ENCODE measurements at regions not wholly inside any gene's neighbourhood (a gene's known extent, or its start where the extent isn't known, plus 50 kb on each side); places are given as distances from the start of the nearest gene placed in this dataset.

DNA sequence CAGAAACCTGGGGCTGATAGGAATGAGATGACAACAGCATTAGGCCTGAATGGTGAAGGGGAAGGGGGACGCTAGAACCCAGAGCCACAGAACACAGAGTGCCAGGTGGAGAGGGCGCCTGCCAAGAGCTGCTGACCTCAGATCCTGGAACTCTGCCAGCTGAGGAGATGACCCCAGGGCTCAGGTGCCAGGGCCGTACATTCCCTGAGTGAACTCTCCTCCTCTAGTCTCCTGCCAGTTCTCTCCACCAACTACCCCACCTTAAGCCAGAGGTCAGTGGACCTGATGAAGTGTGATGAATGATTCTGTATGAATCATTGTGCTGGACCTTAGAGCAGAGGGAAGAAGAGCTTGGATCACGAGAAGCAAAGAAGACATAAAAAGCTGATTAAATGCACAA, 1582.2 kb upstream of the ACVR2A start:
- no peaks in the 10 kb centered on the region for H3K36me3 ChIP-seq (ENCODE audit: control insufficient read depth in 4 of 4, insufficient read depth in 4 of 4, low read length in 3 of 4)
- H3K4me3 ChIP-seq (ENCODE audit: control insufficient read depth in 1 of 7, extremely low read depth in 1 of 7, insufficient read depth in 4 of 7, low read depth in 2 of 7, low read length in 6 of 7), result no peak overlapping the region
- POLR2A ChIA-PET, result no interaction called here
- DNase-seq, result no peak
- 92% methylated on average over 2 of the region's 4 CpGs for WGBS (ENCODE audit: insufficient coverage)
- H3K9me3 ChIP-seq (ENCODE audit: control extremely low read depth in 1 of 5, control insufficient read depth in 4 of 5, insufficient read depth in 2 of 5, low read depth in 1 of 5, low read length in 4 of 5), result no peaks in the 10 kb centered on the region
- H3K27me3 ChIP-seq (replicated peaks in 2 of 5; ENCODE audit: control insufficient read depth in 4 of 5, insufficient read depth in 5 of 5, low read length in 4 of 5), result no peaks in the 10 kb centered on the region
- no peaks in the 10 kb centered on the region for H3K4me1 ChIP-seq (ENCODE audit: control extremely low read depth in 1 of 4, control insufficient read depth in 4 of 4, insufficient read depth in 4 of 4, low read length in 3 of 4)
- H3K27ac ChIP-seq (ENCODE audit: insufficient read depth in 1 of 2, low read depth in 1 of 2, low read length in 2 of 2, poor library complexity in 1 of 2, severe bottlenecking in 2 of 2), result no peak overlapping the region
- CTCF ChIA-PET, result no interaction called here

DNA sequence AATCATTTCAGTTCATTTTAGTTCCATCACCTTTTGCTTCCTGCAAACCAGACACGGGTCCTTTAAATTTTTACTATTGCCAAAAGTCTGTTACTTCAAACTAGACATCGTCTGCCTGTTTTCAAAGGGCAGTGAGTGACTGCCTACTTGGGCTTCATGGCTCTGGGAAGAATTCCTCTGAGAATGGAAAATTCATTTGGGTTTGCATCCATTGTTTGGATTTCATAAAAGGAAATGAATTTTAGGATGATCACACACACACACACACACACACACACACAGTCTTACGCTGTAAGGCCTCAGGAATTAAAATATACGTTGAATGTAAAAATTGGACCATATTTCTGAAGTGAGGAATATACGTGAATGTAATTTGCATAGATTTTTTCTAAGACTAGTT, 1584.3 kb upstream of the ACVR2A start:
- no peak for DNase-seq
- H3K27me3 ChIP-seq (replicated peaks in 2 of 5; ENCODE audit: control insufficient read depth in 4 of 5, insufficient read depth in 5 of 5, low read length in 4 of 5), result no peaks in the 10 kb centered on the region
- no peaks in the 10 kb centered on the region for H3K36me3 ChIP-seq (ENCODE audit: control insufficient read depth in 4 of 4, insufficient read depth in 4 of 4, low read length in 3 of 4)
- no peaks in the 10 kb centered on the region for H3K9me3 ChIP-seq (ENCODE audit: control extremely low read depth in 1 of 5, control insufficient read depth in 4 of 5, insufficient read depth in 2 of 5, low read depth in 1 of 5, low read length in 4 of 5)
- POLR2A ChIA-PET, result no interaction called here
- CTCF ChIA-PET, result no interaction called here
- H3K4me3 ChIP-seq (ENCODE audit: control insufficient read depth in 1 of 7, extremely low read depth in 1 of 7, insufficient read depth in 4 of 7, low read depth in 2 of 7, low read length in 6 of 7), result no peak overlapping the region
- no peak overlapping the region for H3K27ac ChIP-seq (ENCODE audit: insufficient read depth in 1 of 2, low read depth in 1 of 2, low read length in 2 of 2, poor library complexity in 1 of 2, severe bottlenecking in 2 of 2)
- H3K4me1 ChIP-seq (ENCODE audit: control extremely low read depth in 1 of 4, control insufficient read depth in 4 of 4, insufficient read depth in 4 of 4, low read length in 3 of 4), result no peaks in the 10 kb centered on the region
- no CpG with 5 or more reads among the region's 5 CpGs for WGBS (ENCODE audit: insufficient coverage)

DNA sequence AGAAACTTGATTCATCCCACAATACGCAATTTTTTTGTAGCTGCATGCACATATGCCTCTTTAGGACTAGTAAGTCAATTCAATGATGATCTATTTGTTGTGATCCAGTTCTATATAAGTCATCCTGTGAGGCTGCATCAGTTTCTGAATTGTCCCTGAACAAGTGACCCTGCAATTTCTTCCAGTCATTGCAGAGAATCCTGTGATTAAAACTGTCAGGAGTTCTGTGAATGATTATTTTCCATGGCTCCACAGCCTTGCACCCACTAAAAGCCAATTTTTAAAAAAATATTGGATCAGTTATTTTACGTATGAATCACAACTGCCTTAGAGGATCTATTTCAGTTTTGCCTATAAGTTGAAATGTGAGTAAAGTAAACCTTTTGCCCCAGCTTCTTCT, 1585.0 kb upstream of the ACVR2A start:
- POLR2A ChIA-PET, result no interaction called here
- no CpG with 5 or more reads among the region's 2 CpGs for WGBS (ENCODE audit: insufficient coverage)

DNA sequence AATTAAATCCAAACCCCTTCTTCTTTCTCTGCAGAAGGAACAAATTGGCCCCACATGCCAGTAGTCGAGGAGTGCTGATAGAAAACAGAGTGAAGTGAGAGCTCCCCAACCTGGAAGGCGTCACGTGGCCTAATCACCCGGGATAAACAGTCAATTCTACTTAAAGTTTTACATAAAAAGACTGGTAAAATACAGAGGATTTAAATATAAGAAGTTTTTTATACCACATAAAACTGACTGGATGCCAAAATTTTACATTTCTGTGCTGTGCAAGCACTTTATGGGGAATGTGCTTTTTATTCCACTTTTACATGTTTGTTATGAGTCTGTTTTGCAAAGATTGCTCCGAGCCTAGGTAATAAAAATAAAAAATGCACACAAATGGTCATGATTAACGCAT, 1586.8 kb upstream of the ACVR2A start:
- Histone ChIP-seq H3K27ac (ENCODE audit: insufficient read depth in 1 of 2, low read depth in 1 of 2, low read length in 2 of 2, poor library complexity in 1 of 2, severe bottlenecking in 2 of 2) (no peak overlapping the region), H3K36me3 (ENCODE audit: control insufficient read depth in 4 of 4, insufficient read depth in 4 of 4, low read length in 3 of 4) (no peaks in the 10 kb centered on the region), H3K4me1 (ENCODE audit: control extremely low read depth in 1 of 4, control insufficient read depth in 4 of 4, insufficient read depth in 4 of 4, low read length in 3 of 4) (no peaks in the 10 kb centered on the region), H3K9me3 (ENCODE audit: control extremely low read depth in 1 of 5, control insufficient read depth in 4 of 5, insufficient read depth in 2 of 5, low read depth in 1 of 5, low read length in 4 of 5) (no peaks in the 10 kb centered on the region), H3K4me3 (ENCODE audit: control insufficient read depth in 1 of 7, extremely low read depth in 1 of 7, insufficient read depth in 4 of 7, low read depth in 2 of 7, low read length in 6 of 7) (no peak overlapping the region), H3K27me3 (replicated peaks in 2 of 5; ENCODE audit: control insufficient read depth in 4 of 5, insufficient read depth in 5 of 5, low read length in 4 of 5) (no peaks in the 10 kb centered on the region)
- ChIA-PET POLR2A (no interaction called here), CTCF (no interaction called here)
- WGBS (ENCODE audit: insufficient coverage), result no CpG with 5 or more reads among the region's 6 CpGs
- DNase-seq, result no peak

More for the DNA sequence above, 1585.0 kb upstream of the ACVR2A start:
- no peaks in the 10 kb centered on the region for H3K27me3 ChIP-seq (replicated peaks in 2 of 5; ENCODE audit: control insufficient read depth in 4 of 5, insufficient read depth in 5 of 5, low read length in 4 of 5)
- no peaks in the 10 kb centered on the region for H3K9me3 ChIP-seq (ENCODE audit: control extremely low read depth in 1 of 5, control insufficient read depth in 4 of 5, insufficient read depth in 2 of 5, low read depth in 1 of 5, low read length in 4 of 5)
- no peak for DNase-seq
- no peaks in the 10 kb centered on the region for H3K4me1 ChIP-seq (ENCODE audit: control extremely low read depth in 1 of 4, control insufficient read depth in 4 of 4, insufficient read depth in 4 of 4, low read length in 3 of 4)
- H3K27ac ChIP-seq (ENCODE audit: insufficient read depth in 1 of 2, low read depth in 1 of 2, low read length in 2 of 2, poor library complexity in 1 of 2, severe bottlenecking in 2 of 2), result no peak overlapping the region
- H3K4me3 ChIP-seq (ENCODE audit: control insufficient read depth in 1 of 7, extremely low read depth in 1 of 7, insufficient read depth in 4 of 7, low read depth in 2 of 7, low read length in 6 of 7), result no peak overlapping the region
- CTCF ChIA-PET, result no interaction called here
- H3K36me3 ChIP-seq (ENCODE audit: control insufficient read depth in 4 of 4, insufficient read depth in 4 of 4, low read length in 3 of 4), result no peaks in the 10 kb centered on the region

DNA sequence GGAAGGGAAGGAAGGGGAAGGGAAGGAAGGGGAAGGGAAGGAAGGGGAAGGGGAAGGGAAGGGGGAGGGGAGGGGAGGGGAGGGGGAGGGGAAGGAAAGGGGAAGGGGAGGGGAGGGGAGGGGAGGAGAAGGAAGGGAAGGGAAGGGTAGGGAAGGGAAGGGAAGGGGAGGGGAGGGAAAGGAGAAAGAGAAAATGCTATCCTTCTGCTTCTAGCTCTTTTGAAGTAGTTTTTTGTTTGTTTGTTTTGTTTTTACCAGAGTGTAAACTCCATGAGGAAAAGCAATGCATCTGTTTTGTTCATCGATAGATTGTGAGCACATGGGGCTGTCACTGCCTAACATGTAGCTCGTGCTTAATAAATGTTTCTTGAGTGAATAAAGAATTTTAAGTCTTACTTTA, 1592.7 kb upstream of the ACVR2A start:
- no peak overlapping the region for H3K27ac ChIP-seq (ENCODE audit: insufficient read depth in 1 of 2, low read depth in 1 of 2, low read length in 2 of 2, poor library complexity in 1 of 2, severe bottlenecking in 2 of 2)
- 100% methylated on average over 1 of the region's 2 CpGs for WGBS (ENCODE audit: insufficient coverage)
- no peaks in the 10 kb centered on the region for H3K36me3 ChIP-seq (ENCODE audit: control insufficient read depth in 4 of 4, insufficient read depth in 4 of 4, low read length in 3 of 4)
- no peaks in the 10 kb centered on the region for H3K27me3 ChIP-seq (replicated peaks in 2 of 5; ENCODE audit: control insufficient read depth in 4 of 5, insufficient read depth in 5 of 5, low read length in 4 of 5)
- no peaks in the 10 kb centered on the region for H3K4me1 ChIP-seq (ENCODE audit: control extremely low read depth in 1 of 4, control insufficient read depth in 4 of 4, insufficient read depth in 4 of 4, low read length in 3 of 4)
- POLR2A ChIA-PET, result no interaction called here
- CTCF ChIA-PET, result no interaction called here
- no peak for DNase-seq
- H3K9me3 ChIP-seq (ENCODE audit: control extremely low read depth in 1 of 5, control insufficient read depth in 4 of 5, insufficient read depth in 2 of 5, low read depth in 1 of 5, low read length in 4 of 5), result no peaks in the 10 kb centered on the region
- no peak overlapping the region for H3K4me3 ChIP-seq (ENCODE audit: control insufficient read depth in 1 of 7, extremely low read depth in 1 of 7, insufficient read depth in 4 of 7, low read depth in 2 of 7, low read length in 6 of 7)

DNA sequence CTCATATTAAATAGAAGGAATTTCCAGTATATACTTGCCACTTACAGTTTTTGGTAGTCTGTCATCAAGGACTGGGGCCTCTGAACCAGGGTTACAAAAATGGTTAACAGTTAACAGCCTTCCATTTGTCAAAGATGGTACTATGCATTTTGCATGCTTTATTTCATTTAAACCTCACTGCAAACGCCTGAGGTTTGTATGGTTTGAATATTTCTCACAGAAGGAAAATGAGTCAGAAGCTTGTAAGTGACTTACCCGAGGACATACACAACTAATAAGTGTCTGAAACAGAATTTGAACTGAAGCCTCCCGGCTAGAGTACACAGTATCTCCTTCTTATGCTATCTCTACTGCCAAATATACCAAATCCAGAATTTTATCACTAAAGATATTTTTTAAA, 1593.5 kb upstream of the ACVR2A start:
- no peaks in the 10 kb centered on the region for H3K27me3 ChIP-seq (replicated peaks in 2 of 5; ENCODE audit: control insufficient read depth in 4 of 5, insufficient read depth in 5 of 5, low read length in 4 of 5)
- H3K36me3 ChIP-seq (ENCODE audit: control insufficient read depth in 4 of 4, insufficient read depth in 4 of 4, low read length in 3 of 4), result no peaks in the 10 kb centered on the region
- no peaks in the 10 kb centered on the region for H3K4me1 ChIP-seq (ENCODE audit: control extremely low read depth in 1 of 4, control insufficient read depth in 4 of 4, insufficient read depth in 4 of 4, low read length in 3 of 4)
- no CpG with 5 or more reads among the region's 3 CpGs for WGBS (ENCODE audit: insufficient coverage)
- H3K9me3 ChIP-seq (ENCODE audit: control extremely low read depth in 1 of 5, control insufficient read depth in 4 of 5, insufficient read depth in 2 of 5, low read depth in 1 of 5, low read length in 4 of 5), result no peaks in the 10 kb centered on the region
- POLR2A ChIA-PET, result no interaction called here
- no peak overlapping the region for H3K27ac ChIP-seq (ENCODE audit: insufficient read depth in 1 of 2, low read depth in 1 of 2, low read length in 2 of 2, poor library complexity in 1 of 2, severe bottlenecking in 2 of 2)
- no peak for DNase-seq
- CTCF ChIA-PET, result no interaction called here
- no peak overlapping the region for H3K4me3 ChIP-seq (ENCODE audit: control insufficient read depth in 1 of 7, extremely low read depth in 1 of 7, insufficient read depth in 4 of 7, low read depth in 2 of 7, low read length in 6 of 7)

DNA sequence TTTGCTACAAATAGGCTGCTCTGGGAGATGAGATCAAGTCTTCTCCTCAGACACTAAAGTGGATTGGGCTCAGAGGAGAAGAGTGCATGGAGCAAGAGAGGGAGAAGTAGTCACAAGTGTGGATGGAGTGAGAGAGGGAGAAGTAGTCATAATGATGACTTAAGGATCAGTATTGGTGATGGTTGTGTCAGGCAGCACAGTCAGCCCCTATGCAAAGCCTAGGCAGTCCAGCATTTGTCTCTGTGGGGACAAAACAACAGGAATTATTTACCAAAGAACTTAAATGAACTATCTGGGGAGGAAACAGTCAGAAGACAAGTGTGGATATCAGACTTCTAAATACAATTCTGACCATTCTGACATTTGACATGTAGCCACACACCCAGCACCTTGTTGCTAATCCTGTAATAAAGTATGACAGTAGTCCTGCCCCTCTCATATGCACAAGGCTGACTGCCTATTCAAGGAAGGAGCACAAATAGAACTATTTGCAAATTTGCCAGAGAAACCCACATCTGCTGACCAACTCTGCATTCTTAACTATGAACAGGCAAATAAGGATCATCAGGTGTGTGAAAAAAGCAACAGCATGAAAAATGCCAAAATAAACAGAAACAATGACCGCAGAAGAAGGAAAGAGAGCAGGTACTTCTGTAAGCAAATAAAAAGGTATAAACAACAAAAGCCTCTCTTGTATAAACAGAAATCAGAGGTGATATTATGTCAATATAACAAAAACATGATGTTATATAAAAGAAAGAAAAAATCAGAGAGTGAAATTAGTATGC, 1597.9 kb upstream of the ACVR2A start:
- no peaks in the 10 kb centered on the region for H3K27me3 ChIP-seq (replicated peaks in 2 of 5; ENCODE audit: control insufficient read depth in 4 of 5, insufficient read depth in 5 of 5, low read length in 4 of 5)
- H3K27ac ChIP-seq (ENCODE audit: insufficient read depth in 1 of 2, low read depth in 1 of 2, low read length in 2 of 2, poor library complexity in 1 of 2, severe bottlenecking in 2 of 2), result no peak overlapping the region
- ChIA-PET CTCF (no interaction called here), POLR2A (no interaction called here)
- no CpG with 5 or more reads among the region's 1 CpG for WGBS (ENCODE audit: insufficient coverage)
- H3K4me3 ChIP-seq (ENCODE audit: control insufficient read depth in 1 of 7, extremely low read depth in 1 of 7, insufficient read depth in 4 of 7, low read depth in 2 of 7, low read length in 6 of 7), result no peak overlapping the region
- H3K9me3 ChIP-seq (ENCODE audit: control extremely low read depth in 1 of 5, control insufficient read depth in 4 of 5, insufficient read depth in 2 of 5, low read depth in 1 of 5, low read length in 4 of 5), result no peaks in the 10 kb centered on the region
- H3K4me1 ChIP-seq (ENCODE audit: control extremely low read depth in 1 of 4, control insufficient read depth in 4 of 4, insufficient read depth in 4 of 4, low read length in 3 of 4), result no peaks in the 10 kb centered on the region
- DNase-seq, result no peak
- H3K36me3 ChIP-seq (ENCODE audit: control insufficient read depth in 4 of 4, insufficient read depth in 4 of 4, low read length in 3 of 4), result no peaks in the 10 kb centered on the region

Measured in common myeloid progenitor, CD34-positive (primary cell).